HUDEP-2 (cell line): ENCODE measurements at regions not wholly inside any gene's neighbourhood (a gene's known extent, or its start where the extent isn't known, plus 50 kb on each side); places are given as distances from the start of the nearest gene placed in this dataset.
"Not testable (repeated sequence)": the region's sequence is repeated elsewhere in the genome, so short reads cannot be mapped to it uniquely, and the experiment has no call there.

Experiments used
- DNase-seq, 76 experiments: peaks; one replicate each; lab custom pipeline; 2025; ENCODE audit not compliant: unreplicated experiment in 76 of 76; lab: John Stamatoyannopoulos, UW

- DNase-seq = no peak
Observed at GRCh38 chr15:60134609-60135008, 130.5 kb downstream of the FOXB1 start.

GRCh38 chr15:60135961-60136360 is 131.8 kb downstream of the FOXB1 start:
- DNase-seq = no peak

- DNase-seq = no peak
Observed at GRCh38 chr15:60137711-60138396, 133.7 kb downstream of the FOXB1 start.

GRCh38 chr15:60138397-60138968 is 134.4 kb downstream of the FOXB1 start:
- DNase-seq = no peak

GRCh38 chr15:60152386-60152785 is 148.3 kb downstream of the FOXB1 start:
- no peak for DNase-seq

GRCh38 chr15:60154764-60155325 is 150.7 kb downstream of the FOXB1 start:
- DNase-seq = no peak

GRCh38 chr15:60155661-60156060 is 151.6 kb downstream of the FOXB1 start:
- DNase-seq = no peak

GRCh38 chr15:60160909-60161308 is 156.8 kb downstream of the FOXB1 start:
- DNase-seq = no peak

- DNase-seq = no peak
Observed at GRCh38 chr15:60161704-60162103, 157.6 kb downstream of the FOXB1 start.

- DNase-seq = no peak
Observed at GRCh38 chr15:60162251-60162967, 158.3 kb downstream of the FOXB1 start.

GRCh38 chr15:60162968-60163355 is 158.9 kb downstream of the FOXB1 start:
- DNase-seq = no peak

- DNase-seq = no peak
Observed at GRCh38 chr15:60165111-60165510, 161.0 kb downstream of the FOXB1 start.

- no peak for DNase-seq
Observed at GRCh38 chr15:60172143-60172542, 168.0 kb downstream of the FOXB1 start.

GRCh38 chr15:60179786-60180391 is 175.8 kb downstream of the FOXB1 start:
- peak in 7 of 76 experiments; percentile 2 to 23 (median 16) for DNase-seq

GRCh38 chr15:60181957-60182356 is 177.8 kb downstream of the FOXB1 start:
- DNase-seq = not testable (repeated sequence)

- no peak for DNase-seq
Observed at GRCh38 chr15:60183366-60183765, 179.3 kb downstream of the FOXB1 start.

- no peak for DNase-seq
Observed at GRCh38 chr15:60184579-60184978, 180.5 kb downstream of the FOXB1 start.

- no peak for DNase-seq
Observed at GRCh38 chr15:60191016-60191415, 186.9 kb downstream of the FOXB1 start.

GRCh38 chr15:60191821-60192220 is 187.7 kb downstream of the FOXB1 start:
- DNase-seq = no peak

GRCh38 chr15:60195611-60196010 is 191.5 kb downstream of the FOXB1 start:
- no peak for DNase-seq
